HepG2 (cell line): ENCODE measurements at regions not wholly inside any gene's neighbourhood (a gene's known extent, or its start where the extent isn't known, plus 50 kb on each side); places are given as distances from the start of the nearest gene placed in this dataset.

Experiments
- ATF5 ChIP-seq: sonication (generic); formaldehyde crosslinking; IDR thresholded peaks from 2 replicates; pipeline ENCODE4 v1.4.0; 2020; ENCODE audit warnings: mild to moderate bottlenecking, low read depth, missing genetic modification reagents
- BORCS8-MEF2B ChIP-seq: sonication (generic); formaldehyde crosslinking; IDR thresholded peaks from 2 replicates; pipeline ENCODE4 v1.8.0; 2022; ENCODE audit warnings: mild to moderate bottlenecking, missing genetic modification reagents
- HDAC1 ChIP-seq: sonication (generic); formaldehyde crosslinking; IDR thresholded peaks from 2 replicates; pipeline ENCODE4 v1.5.1; 2020; ENCODE audit warnings: mild to moderate bottlenecking, missing genetic modification reagents
- HOXA7 ChIP-seq: sonication (generic); formaldehyde crosslinking; IDR thresholded peaks from 2 replicates; pipeline ENCODE4 v1.8.1; 2022; ENCODE audit warnings: mild to moderate bottlenecking, missing genetic modification reagents, moderate library complexity
- IKZF4 ChIP-seq: sonication (generic); formaldehyde crosslinking; IDR thresholded peaks from 2 replicates; pipeline ENCODE4 v1.5.1; 2020; ENCODE audit warnings: borderline replicate concordance, mild to moderate bottlenecking, low read depth, missing genetic modification reagents; ENCODE audit errors: not compliant biosample characterization
- KDM5A ChIP-seq: fragments of 200-600 bp; sonication (generic); IDR thresholded peaks from 2 replicates; pipeline ENCODE4 v1.7.0; 2018; ENCODE audit warnings: antibody characterized with exemption, mild to moderate bottlenecking, low read length, borderline replicate concordance
- NFAT5 ChIP-seq: sonication (generic); formaldehyde crosslinking; IDR thresholded peaks from 2 replicates; pipeline ENCODE4 v1.4.0; 2020; ENCODE audit warnings: missing genetic modification reagents
- REXO4 ChIP-seq: sonication (generic); formaldehyde crosslinking; IDR thresholded peaks from 2 replicates; pipeline ENCODE4 v1.8.0; 2022; ENCODE audit warnings: missing genetic modification reagents, mild to moderate bottlenecking, borderline replicate concordance
- TAF1 ChIP-seq: sonication (generic); formaldehyde crosslinking; IDR thresholded peaks from 2 replicates; pipeline ENCODE4 v1.4.0; 2020; ENCODE audit warnings: missing genetic modification reagents
- TSC22D2 ChIP-seq: sonication (generic); formaldehyde crosslinking; IDR thresholded peaks from 2 replicates; pipeline ENCODE4 v1.5.1; 2020; ENCODE audit warnings: missing genetic modification reagents, mild to moderate bottlenecking, borderline replicate concordance
- ZEB1 ChIP-seq: IDR thresholded peaks from 2 replicates; pipeline ENCODE4 v1.6.1; 2012; ENCODE audit warnings: mild to moderate bottlenecking, low read depth, inconsistent platforms; ENCODE audit not compliant: insufficient replicate concordance
- ZHX1 ChIP-seq: sonication (generic); formaldehyde crosslinking; IDR thresholded peaks from 2 replicates; pipeline ENCODE4 v1.8.1; 2022; ENCODE audit warnings: low read depth, mild to moderate bottlenecking, missing genetic modification reagents
- ZKSCAN5 ChIP-seq: sonication (generic); formaldehyde crosslinking; IDR thresholded peaks from 2 replicates; pipeline ENCODE4 v1.5.1; 2020; ENCODE audit warnings: mild to moderate bottlenecking, missing genetic modification reagents
- ZNF230 ChIP-seq: sonication (generic); formaldehyde crosslinking; IDR thresholded peaks from 2 replicates; pipeline ENCODE4 v1.4.0; 2020; ENCODE audit warnings: mild to moderate bottlenecking, missing genetic modification reagents
- ZNF343 ChIP-seq: sonication (generic); formaldehyde crosslinking; IDR thresholded peaks from 2 replicates; pipeline ENCODE4 v1.4.0; 2020; ENCODE audit warnings: mild to moderate bottlenecking, missing genetic modification reagents
- ZNF414 ChIP-seq: sonication (generic); formaldehyde crosslinking; IDR thresholded peaks from 2 replicates; pipeline ENCODE4 v1.5.0; 2020; ENCODE audit warnings: missing genetic modification reagents
- ZNF569 ChIP-seq: sonication (generic); formaldehyde crosslinking; IDR thresholded peaks from 2 replicates; pipeline ENCODE4 v1.5.0; 2020; ENCODE audit warnings: mild to moderate bottlenecking, missing genetic modification reagents, moderate library complexity, borderline replicate concordance
- ZNF737 ChIP-seq: sonication (generic); formaldehyde crosslinking; IDR thresholded peaks from 2 replicates; pipeline ENCODE4 v1.5.0; 2020; ENCODE audit warnings: missing genetic modification reagents, mild to moderate bottlenecking, borderline replicate concordance
- ZSCAN9 ChIP-seq: IDR thresholded peaks from 2 replicates; pipeline ENCODE4 v1.6.1; 2016; ENCODE audit warnings: borderline replicate concordance

- peak; percentile 66; the same call in 1 of the 2 replicates for TF ChIP-seq NFAT5 (CRISPR knock-in tag)
- no peak for TF ChIP-seq ZNF737 (CRISPR knock-in tag)
- TF ChIP-seq ZNF414: 0 out of 2 replicates have a peak, but pooled peaks have one; percentile 39
- no peak for TF ChIP-seq ZKSCAN5 (CRISPR knock-in tag)
- no peak; the same call in 1 of the 2 replicates for TF ChIP-seq REXO4 (CRISPR knock-in tag)
- TF ChIP-seq TSC22D2: peak; percentile 77; the same call in 1 of the 2 replicates
- no peak for TF ChIP-seq ZEB1
- peak; percentile 55; the same call in 1 of the 2 replicates for TF ChIP-seq ZHX1 (CRISPR knock-in tag)
- no peak for TF ChIP-seq IKZF4 (CRISPR knock-in tag)
- TF ChIP-seq ZNF343 (CRISPR knock-in tag): no peak
- TF ChIP-seq HDAC1 (CRISPR knock-in tag): peak; percentile 66
- TF ChIP-seq ZSCAN9 (CRISPR knock-in tag): peak; percentile 79; the same call in 1 of the 2 replicates
- no peak for TF ChIP-seq ATF5
- no peak for TF ChIP-seq HOXA7
- TF ChIP-seq TAF1 (CRISPR knock-in tag): peak; percentile 47; the same call in 1 of the 2 replicates
- no peak for TF ChIP-seq KDM5A
- peak; percentile 28; the same call in 1 of the 2 replicates for TF ChIP-seq ZNF230 (CRISPR knock-in tag)
- no peak for TF ChIP-seq ZNF569
- TF ChIP-seq BORCS8-MEF2B (CRISPR knock-in tag): no peak
Observed at GRCh38 chr16:14337303-14338191, 266.4 kb downstream of the MRTFB start (continued).
